Omental fat pad (tissue), 3 donors: ENCODE measurements at regions not wholly inside any gene's neighbourhood (a gene's known extent, or its start where the extent isn't known, plus 50 kb on each side); places are given as distances from the start of the nearest gene placed in this dataset.

Experiments
- ATAC-seq: fragments of 150-250 bp; one replicate; pipeline ENCODE4 v1.9.1; 2016; ENCODE audit warnings: mild to moderate bottlenecking, moderate library complexity; ENCODE audit not compliant: low FRiP score
- DNase-seq: peaks from one replicate; pipeline ENCODE4 v3.0.0-alpha.2; 2019; ENCODE audit warnings: low spot score
- CTCF ChIP-seq, 3 donors: fragments of 450-650 bp; IDR thresholded peaks; one replicate each; pipeline ENCODE4 v1.5.1; 2016 to 2017; ENCODE audit warnings: antibody characterized with exemption in 3 of 3, mild to moderate bottlenecking in 3 of 3, moderate library complexity in 2 of 3

GRCh38 chr5:67453111-67453905, 256.7 kb upstream of the CD180 start:
- DNase-seq (no peak), ATAC-seq (no peak)
- TF ChIP-seq CTCF (IDR thresholded peaks at IDR 0.05): no peak

- DNase-seq (no peak), ATAC-seq (no peak)
- TF ChIP-seq CTCF (IDR thresholded peaks at IDR 0.05): no peak
Measured at GRCh38 chr5:67451640-67452279, 255.2 kb upstream of the CD180 start.

GRCh38 chr5:67447732-67448131, 251.1 kb upstream of the CD180 start:
- DNase-seq (no peak), ATAC-seq (no peak)
- TF ChIP-seq CTCF (IDR thresholded peaks at IDR 0.05): no peak

GRCh38 chr5:67437905-67438845, 241.6 kb upstream of the CD180 start:
- no peak for ATAC-seq
- no peak for TF ChIP-seq CTCF (IDR thresholded peaks at IDR 0.05)
- DNase-seq: no peak

GRCh38 chr5:67435032-67435431, 238.4 kb upstream of the CD180 start:
- DNase-seq (no peak), ATAC-seq (no peak)
- TF ChIP-seq CTCF (IDR thresholded peaks at IDR 0.05): no peak

GRCh38 chr5:67434466-67434865, 237.9 kb upstream of the CD180 start:
- no peak for TF ChIP-seq CTCF (IDR thresholded peaks at IDR 0.05)
- no peak for ATAC-seq

More at GRCh38 chr5:67434466-67434865, 237.9 kb upstream of the CD180 start:
- DNase-seq: no peak
